ENCODE measurements at regions not wholly inside any gene's neighbourhood (a gene's known extent, or its start where the extent isn't known, plus 50 kb on each side); places are given as distances from the start of the nearest gene placed in this dataset.

DNA sequence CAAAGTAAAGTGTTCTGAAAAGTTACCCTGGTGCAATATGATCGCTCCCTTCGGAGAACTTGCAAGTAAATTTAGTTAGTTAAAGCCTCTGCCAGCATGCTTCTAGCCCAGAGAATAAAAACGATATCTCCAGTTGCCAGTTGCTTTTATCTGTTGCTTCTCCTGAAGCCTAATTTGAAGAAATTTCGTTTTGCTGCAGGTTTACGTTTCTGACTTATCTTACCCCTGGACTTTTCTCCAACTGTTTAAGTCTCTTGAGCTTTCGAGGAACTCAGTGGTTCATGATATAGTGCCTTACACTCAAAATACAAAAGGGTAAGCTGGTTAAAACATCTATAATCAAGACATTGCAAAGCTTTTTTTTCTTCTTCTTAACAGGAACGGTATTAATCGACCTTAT is 131.1 kb downstream of the FAM161A start:
- DNase-seq (ENCODE audit: low spot score) = no peak

DNA sequence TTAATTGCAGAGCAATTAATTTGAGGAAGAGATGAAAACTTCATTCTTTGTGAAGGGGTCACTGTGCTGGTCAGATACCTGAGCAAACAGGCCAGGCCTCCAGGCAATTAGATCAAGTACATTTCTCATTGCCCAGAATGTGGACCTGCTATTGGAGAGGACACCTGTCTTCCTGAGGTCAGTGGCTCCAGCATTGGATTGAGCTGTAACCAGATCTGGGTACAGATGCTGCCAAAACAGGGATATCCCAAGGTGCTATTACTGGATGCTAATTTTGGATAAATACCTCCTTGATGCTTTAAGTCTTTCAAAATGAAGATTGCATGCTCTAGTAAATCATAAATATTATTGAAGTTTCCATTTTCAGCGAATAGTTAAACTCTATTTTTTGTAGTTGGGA is 131.5 kb downstream of the FAM161A start:
- no peak for DNase-seq (ENCODE audit: low spot score)

DNA sequence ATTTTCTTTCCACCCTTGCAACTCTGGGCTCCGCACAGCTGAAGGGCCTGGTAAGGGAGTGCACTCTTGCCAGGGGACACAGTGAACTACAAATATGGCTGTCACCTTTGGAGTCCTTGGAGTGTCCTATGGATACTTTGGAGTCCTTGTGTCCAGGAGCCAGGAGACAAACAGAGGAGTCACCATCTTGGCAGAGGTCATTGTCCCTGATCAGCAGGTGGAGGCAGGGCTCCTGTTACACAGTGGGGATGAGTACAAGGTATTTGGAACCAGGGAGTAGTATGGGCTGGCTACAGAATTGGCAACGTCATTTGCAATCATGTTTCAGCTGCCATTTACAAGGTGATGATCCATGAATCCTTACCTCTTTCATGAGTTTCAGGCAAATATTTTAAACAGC is 132.5 kb downstream of the FAM161A start:
- no peak for DNase-seq (ENCODE audit: low spot score)

DNA sequence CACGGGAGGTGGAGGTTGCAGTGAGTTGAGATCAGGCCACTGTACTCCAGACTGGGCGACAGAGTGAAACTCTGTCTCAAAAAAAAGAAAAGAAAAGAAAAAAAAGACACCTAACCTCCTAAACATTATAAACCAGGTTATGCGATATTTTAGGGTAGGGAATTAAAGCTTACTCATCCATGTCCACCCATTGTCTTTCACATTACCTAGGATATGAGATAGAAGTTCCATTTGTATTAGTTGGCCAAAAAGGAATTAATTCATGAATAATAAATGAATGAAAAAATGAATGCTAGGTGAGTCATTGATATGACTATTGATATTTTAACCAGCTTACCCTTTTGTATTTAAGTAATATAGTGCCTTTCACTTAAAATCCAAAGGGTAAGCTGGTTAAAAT is 132.9 kb downstream of the FAM161A start:
- DNase-seq (ENCODE audit: low spot score) = no peak

DNA sequence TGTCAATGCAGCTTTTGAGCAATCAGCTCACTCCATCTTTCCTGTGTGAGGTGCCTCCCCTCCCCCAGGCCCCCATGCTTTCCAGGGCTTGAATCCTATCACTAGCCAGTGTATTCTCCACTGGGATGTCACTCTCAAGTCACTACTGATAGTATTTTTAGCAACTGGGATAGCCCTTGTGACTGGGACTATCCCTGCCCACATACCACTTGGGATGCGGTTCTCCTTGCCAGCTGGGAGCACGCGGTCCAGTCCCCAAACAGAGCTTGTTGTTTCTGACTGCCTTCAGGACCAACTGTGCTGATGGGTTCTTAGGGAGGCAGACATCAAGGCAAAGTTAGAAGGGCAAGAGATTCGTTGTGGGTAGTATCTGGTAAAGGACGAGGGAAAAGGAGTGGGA is 134.9 kb downstream of the FAM161A start:
- DNase-seq (ENCODE audit: low spot score) = no peak

DNA sequence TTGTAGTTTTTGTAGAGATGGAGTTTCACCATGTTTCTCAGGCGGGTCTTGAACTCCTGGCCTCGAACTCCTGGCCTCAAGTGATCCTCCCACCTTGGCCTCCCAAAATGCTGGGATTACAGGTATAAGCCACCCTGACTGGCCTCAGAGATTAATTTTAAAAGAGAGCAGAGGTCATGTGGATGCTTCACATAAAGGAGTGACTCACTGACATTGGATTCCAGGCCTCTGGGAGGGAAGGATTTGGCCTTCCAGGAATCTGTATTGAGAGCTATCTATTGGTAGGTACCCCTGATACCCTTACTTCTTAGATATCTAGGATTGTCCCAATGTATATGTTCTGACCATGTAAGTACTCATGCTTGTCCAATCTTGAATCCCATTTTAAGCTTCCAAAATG is 138.4 kb downstream of the FAM161A start:
- DNase-seq (ENCODE audit: low spot score) = no peak

DNA sequence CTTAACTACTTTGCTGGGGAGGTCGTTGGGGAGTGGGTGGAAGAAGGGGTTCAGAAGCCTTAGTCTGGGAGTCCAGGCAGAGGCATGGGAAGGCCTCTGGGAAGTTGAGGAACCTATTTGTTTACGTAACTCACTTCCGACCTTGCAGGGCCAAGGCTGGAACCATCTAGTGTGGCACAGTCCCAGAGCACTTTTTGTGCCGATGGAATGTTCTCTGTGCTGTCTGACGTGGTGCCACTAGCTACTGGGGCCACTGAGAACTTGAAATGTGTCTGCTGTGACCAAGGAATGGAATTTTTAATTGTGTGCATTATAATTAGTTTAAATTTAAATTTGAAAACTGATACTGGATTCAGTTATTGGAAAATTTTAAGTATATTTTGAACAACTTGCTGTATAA is 139.7 kb downstream of the FAM161A start:
- DNase-seq (ENCODE audit: low spot score) = no peak

DNA sequence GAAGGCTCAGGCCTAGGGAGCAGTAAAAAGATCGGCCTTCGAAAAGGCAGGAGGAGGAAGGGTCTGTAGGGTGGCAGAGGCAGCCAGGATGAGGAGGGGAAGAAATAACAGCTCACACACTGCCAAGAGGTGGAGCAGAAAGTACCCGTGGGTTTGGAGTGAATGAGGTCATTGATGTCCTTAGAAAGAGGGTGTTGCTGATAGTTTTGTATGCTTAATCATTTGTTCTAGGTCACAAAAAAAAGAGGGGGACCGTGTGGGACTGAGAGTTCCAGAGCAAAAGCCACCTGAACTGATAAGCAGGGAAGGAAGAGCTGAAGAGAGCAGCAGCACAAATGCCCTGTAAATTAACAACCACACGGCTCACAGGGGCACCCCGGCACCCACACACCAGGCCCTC is 140.4 kb downstream of the FAM161A start:
- no peak for DNase-seq (ENCODE audit: low spot score)

DNA sequence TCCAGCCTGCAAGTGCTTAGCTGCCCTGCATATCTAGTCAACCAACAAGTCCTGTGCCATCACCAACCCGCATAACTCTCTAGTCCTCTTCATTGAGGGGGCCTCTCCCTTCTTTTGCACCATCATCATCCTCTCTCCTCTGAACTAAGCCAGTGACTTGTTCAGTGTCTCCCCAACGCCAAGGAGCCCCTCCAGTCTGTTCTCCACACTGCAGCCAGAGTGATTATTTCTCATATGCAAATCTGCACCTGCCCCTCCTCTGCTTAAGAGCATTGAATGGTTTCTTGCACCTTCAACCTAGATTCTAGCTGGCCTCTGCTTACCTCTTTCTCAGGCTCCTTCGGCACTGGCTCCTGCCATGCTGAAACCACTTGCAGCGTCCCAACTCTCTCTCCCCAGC is 141.8 kb downstream of the FAM161A start:
- DNase-seq (ENCODE audit: low spot score) = no peak

DNA sequence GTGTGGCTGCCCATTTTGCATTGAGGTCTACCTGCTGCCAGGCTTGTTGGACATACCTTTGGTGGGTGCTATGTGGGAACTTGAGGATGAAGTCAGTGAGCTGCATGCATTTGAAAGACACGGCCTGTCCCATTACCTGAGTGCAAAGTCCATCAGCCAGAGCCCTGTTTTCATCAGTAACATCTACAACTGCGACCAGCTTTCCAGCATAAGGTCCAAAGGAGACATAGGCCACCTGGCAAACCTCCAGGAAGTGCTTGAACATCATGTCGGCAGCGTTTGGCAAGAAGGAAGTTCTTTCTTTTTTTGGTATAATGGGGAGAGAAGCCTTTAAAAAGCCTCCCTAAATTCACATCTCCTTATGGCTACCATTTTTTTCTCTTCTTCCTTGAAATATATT is 143.1 kb downstream of the FAM161A start:
- no peak for DNase-seq (ENCODE audit: low spot score)

DNA sequence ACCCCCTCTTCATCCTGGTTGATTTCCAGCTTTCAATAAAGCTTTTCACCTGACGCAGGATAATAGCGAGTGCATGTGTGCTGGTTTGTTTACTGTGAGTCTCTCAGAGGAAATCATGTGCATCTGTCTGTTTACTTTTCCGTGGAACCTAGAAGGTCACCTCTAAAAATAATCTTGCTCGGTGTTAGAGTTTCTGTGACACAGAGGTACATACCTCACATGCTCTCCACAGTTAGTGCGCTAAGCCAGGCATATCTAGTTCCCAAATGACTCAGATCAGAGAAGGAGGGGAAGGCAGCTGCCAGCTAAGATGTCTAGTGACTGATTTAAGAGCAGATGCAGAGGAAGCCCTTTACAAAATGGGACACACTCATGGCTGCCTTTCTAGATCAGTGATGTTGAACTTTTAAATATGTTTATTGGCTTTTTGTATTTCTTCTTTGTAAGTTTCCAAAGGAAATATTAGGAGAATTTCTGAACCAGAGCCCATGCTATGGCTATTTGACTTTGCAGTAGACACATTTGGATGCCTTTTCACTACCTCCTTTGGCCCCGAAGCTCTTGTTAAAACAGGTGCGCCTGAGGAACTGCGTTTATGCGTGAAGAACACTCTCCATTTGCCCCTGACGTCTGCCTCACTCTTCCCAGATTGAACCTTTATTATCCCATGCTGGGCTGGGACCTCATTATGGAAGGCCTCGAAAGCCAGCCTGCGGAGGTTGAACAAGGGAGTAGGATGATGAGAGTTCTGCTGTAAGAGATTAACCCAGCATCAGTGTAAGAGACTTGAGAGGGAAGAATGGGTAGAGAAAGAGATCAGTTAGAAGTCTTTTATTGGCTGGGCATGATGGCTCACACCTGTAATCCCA is 145.6 kb downstream of the FAM161A start:
- no peak for DNase-seq (ENCODE audit: low spot score)

DNA sequence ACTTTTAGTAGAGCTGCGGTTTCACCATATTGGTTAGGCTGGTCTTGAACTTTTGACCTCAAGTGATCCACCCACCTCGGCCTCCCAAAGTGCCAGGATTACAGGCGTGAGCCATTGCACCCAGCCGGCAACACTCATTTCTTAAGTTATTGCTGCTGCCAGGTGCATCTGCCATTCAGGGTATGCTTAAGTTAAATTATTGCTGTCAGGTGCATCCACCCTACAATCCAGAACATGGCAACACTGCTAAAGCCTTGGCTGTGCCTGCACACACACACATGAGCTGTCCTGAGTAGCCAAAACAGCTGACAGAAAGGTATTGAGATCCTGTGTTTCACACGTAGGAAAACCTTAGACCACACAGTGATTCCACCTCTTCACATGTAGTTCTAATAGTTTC is 148.2 kb downstream of the FAM161A start:
- DNase-seq (ENCODE audit: low spot score) = no peak

DNA sequence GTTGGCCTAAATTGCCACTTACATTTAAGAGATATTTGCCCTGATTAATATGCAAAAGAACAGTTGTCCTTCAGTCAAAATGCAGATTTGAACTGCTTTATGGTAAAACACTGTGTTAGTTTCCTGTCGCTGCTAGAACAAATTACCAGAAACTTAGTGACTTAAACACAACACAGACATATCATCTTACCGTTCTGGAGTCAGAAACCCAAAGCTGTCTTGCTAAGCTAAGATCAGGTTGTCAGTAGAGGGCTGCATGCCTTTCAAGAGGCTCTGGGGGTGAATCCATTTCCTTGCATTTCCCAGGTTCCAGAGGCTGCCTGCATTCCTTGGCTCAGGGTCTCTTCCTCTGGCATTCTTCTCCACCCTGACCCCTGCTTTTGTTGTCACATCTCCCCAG is 149.5 kb downstream of the FAM161A start:
- no peak for DNase-seq (ENCODE audit: low spot score)

DNA sequence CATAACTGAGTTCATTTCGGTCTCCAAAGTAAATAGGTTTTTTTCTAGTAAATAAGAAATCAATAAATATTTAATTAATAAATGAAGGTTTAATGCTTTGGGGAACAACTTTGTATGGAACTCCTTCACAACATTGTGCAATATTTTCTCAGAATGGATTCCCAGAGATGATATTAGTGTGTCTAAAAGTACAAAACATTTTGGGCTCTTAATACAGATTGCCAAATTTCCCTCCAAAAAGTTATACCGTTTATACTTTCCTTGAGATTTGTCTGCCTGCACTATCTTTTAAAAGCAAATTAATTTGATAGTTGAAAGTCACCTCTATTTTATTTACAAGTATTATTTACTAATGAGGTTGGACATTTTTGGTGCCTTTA is 151.8 kb downstream of the FAM161A start:
- no peak for DNase-seq (ENCODE audit: low spot score)

DNA sequence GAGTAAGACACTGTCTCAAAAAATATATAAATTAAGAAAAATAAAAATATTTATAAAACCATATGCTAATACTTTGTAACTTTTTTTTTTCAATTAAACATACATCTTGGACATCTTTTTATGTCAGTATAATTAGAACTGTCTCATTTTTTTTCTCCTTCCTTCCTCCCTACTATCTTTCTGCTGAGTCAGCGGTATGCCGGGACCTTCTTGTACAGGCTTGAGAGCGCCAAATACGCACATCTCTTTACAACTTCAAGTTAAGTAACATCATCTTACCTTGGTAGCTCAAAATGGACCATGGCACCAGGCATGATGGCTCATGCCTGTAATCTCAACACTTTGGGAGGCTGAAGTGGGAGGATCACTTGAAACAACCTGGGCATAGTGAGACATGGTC is 153.4 kb downstream of the FAM161A start:
- no peak for DNase-seq (ENCODE audit: low spot score)

DNA sequence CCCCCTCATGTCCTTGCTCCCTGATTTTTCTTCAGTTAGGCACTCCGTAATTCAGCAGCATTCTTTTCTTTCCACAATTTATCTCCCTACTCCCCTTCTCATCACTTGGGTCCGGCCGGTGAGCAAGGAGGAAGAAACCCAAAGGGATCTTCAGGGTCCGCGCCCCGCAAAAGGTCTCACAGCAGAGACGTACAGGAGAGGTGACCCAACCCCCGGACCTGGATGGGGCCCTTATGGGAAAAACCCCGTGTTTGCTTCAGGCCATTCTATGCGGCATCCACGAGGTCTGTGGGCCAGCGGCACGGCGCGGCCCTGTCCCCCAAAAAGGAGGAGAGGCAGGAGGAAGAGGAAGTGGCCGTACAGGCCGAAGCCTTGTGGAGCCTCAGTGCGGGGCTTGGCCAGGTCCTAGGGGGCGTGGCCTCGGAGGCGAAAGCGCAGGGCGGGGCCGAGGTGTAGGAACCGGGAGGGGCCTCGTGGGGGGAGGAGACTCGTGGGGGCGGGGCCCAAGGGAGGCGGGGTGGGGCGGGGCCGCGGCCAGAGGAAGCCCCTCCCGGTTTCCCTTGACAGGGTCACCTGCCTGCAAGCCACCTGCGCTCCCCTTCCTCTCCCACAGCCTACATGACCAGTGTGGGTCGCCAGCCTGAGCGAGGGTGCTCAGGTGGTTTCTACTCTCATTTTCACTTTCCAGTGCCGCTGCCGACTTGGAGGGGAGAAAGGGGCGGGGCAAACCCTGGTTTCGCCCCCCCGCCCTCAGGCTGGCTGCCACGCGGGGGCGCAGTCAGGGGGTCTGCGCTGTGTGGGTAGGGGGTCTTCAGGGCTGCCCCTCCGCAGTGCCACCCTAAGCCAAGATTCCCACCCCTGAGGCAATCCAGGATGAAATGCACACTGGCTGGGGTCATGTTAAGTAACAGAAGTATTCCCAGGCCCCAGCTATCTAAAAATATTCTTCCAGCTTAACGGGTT is 156.4 kb upstream of the XPO1 start:
- DNase-seq (ENCODE audit: low spot score) = peak; percentile 98

DNA sequence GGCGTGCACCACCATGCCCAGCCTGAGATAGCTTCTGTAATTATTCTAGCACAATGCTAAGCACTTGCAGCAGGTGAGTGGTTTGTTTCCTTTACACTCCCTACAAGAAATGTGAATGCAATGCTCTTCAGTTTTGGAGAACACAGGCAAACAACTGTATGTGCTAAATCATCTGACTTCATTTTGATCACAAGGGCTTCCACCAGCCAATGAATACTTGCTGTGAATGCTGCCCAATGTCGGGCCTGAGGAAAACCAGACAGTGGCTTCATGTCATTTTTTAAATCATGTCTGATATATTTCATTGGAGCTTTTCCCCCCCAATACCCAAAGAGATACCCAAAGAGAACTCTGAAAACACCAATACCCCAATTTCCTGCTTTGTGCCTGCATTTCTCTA is 155.6 kb upstream of the XPO1 start:
- no peak for DNase-seq (ENCODE audit: low spot score)

DNA sequence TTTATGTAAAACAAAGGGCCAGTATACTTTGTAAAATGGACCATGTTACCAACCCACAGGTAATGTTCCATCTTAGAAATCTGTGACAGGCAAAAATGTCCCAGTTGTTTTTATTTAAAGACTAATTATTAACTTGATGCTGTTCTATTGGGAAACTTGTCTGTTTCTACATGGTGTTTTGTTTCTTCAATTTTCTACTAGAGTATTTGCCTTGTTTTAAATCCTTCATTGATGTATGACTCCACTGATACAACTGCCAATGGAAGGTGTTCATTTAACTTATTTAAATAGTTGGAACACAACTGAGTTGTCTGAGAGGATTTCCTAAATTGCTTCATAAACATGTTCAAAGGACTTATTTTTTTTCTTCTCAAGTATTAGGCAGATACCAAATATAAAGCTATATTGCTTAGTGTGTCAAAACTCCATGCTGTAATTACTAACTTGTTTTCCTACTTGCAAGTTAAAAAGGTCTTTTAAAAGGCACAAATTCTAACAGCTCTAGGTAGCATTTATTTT is 152.0 kb upstream of the XPO1 start:
- DNase-seq (ENCODE audit: low spot score) = no peak

DNA sequence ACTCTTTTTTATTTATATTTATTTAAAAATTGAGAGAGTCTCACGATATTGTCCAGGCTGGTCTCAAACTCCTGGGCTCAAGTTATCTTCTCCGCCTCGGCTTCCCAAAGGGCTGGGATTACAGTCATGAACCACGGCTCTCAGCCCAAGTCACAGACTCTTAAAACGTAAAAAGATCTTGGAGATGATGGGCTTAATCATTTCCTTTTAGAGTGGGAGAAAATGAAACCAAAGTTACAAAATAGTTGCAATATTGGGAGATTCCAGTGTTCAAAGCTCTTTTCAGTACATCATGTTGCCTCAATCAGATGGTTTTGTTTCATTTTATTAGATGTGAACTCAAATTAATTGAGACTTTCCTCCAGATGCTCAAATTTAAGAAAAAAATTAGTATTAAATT is 151.4 kb upstream of the XPO1 start:
- DNase-seq (ENCODE audit: low spot score) = no peak

DNA sequence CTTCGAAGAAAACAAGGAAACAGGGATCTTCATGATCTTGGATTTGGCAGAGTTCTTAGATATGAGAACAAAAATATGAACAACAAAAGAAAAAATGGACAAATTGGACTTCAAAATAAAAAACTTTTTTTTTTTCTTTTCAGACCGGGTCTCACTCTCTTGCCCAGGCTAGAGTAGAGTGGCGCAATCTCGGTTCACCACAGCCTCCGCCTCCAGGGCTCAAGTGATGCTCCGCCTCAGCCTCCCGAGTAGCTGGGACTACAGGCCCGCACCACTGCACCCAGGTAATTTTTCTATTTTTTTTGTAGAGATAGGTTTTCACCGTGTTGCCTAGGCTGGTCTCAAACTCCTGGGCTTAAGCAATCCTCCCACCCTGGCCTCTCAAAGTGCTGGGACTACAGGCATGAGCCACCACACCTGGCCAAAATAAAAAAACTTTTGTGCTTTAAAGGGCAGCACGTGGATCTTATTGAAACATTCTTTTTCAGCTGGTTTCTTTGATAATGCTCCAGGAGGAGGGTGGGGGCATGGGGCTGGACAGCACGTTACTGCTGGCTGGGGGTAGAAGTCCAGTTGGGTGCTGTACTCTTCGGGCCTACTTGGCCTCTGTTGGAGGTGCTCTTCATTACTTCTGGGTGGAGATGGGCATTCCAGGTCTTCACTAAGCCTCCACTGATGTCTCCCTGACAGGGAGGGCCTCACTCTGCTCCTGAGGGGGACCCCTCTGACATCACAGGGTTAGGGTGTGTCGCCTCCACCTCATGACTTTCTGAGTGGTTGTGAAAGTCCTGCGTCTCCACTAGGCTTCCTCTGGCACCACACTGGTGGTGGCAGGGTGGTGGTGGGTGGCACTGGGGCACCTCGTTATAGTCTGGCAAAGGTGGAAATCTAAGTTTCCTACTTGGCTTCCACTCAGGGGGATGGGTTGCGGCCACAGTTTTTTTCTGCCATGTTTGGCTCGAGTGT is 150.5 kb upstream of the XPO1 start:
- DNase-seq (ENCODE audit: low spot score) = no peak

DNA sequence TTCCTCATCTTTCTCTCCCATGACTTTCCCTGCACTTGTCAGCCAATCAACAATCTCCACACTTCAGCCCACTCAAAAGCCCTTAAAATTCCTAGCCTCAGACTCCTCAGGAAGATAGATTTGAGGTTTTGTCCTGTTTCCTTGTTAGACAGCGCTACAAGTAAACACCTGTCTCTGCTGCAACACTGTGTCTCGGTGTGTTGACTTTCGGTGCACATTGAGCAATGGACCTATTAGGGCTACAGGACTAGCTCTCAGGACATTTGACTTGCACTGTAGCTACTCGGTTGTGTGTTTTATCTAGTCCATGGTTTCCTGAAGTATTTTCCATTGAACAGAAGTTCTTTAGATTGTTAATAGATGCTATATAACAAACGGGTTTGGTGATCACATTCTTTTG is 140.9 kb upstream of the XPO1 start:
- no peak for DNase-seq (ENCODE audit: low spot score)

All from mesenteric fat pad (tissue), 1 donor.